Mammary epithelial cell (primary cell): ENCODE measurements at regions not wholly inside any gene's neighbourhood (a gene's known extent, or its start where the extent isn't known, plus 50 kb on each side); places are given as distances from the start of the nearest gene placed in this dataset.

Source experiments
- EZH2 ChIP-seq: IDR thresholded peaks from 2 replicates; pipeline ENCODE4 v1.6.1; 2012; ENCODE audit warnings: low read length, inconsistent platforms, borderline replicate concordance
- TF ChIP-seq, protein P1 (sequence below), 2 donors: IDR thresholded peaks in 1 of 2; conservative IDR thresholded peaks in 1 of 2; 2 replicates each; pipeline ENCODE4 v1.5.1; 2011 to 2012; ENCODE audit warnings: inconsistent platforms in 2 of 2, low read length in 2 of 2, mild to moderate bottlenecking in 2 of 2, control low read depth in 1 of 2, low read depth in 1 of 2; ENCODE audit not compliant: insufficient read depth in 1 of 2; ENCODE audit errors: extremely low read depth in 1 of 2

DNA sequence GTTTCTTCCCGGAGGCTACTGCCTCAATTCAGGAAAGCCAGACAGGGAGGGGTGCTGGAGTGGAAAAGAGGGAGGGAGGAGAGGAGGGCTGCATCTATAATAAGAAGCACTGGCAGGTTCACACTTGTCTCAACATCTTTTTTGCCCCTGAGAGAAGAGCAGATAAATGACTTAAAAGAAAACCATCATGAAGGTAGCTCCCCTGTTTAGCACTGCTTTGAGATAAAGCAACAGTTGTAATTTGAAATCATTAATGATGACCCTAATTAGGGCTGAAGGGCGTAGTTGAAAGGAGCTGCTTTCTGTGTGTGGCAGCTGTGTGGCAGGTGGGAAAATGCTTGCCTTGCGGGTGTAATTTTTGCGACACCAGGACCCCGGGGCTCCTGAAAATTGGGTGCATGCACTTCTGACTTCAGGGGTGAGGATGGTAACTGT, 222.8 kb upstream of the IL12A start:
- TF ChIP-seq, protein P1, sequence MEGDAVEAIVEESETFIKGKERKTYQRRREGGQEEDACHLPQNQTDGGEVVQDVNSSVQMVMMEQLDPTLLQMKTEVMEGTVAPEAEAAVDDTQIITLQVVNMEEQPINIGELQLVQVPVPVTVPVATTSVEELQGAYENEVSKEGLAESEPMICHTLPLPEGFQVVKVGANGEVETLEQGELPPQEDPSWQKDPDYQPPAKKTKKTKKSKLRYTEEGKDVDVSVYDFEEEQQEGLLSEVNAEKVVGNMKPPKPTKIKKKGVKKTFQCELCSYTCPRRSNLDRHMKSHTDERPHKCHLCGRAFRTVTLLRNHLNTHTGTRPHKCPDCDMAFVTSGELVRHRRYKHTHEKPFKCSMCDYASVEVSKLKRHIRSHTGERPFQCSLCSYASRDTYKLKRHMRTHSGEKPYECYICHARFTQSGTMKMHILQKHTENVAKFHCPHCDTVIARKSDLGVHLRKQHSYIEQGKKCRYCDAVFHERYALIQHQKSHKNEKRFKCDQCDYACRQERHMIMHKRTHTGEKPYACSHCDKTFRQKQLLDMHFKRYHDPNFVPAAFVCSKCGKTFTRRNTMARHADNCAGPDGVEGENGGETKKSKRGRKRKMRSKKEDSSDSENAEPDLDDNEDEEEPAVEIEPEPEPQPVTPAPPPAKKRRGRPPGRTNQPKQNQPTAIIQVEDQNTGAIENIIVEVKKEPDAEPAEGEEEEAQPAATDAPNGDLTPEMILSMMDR (conservative IDR thresholded peaks at IDR 0.05 in 1 of 2, IDR thresholded peaks at IDR 0.05 in 1 of 2; ENCODE audit: extremely low read depth in 1 of 2, insufficient read depth in 1 of 2, low read depth in 1 of 2, low read length in 2 of 2) = no peak
- TF ChIP-seq EZH2 = no peak
